Thyroid gland (tissue), 4 donors: ENCODE measurements at regions not wholly inside any gene's neighbourhood (a gene's known extent, or its start where the extent isn't known, plus 50 kb on each side); places are given as distances from the start of the nearest gene placed in this dataset.

Source experiments
- CTCF ChIP-seq, 6 experiments: fragments of 200-600 bp in 3 of 6; fragments of 450-650 bp in 3 of 6; sonication (generic) in 3 of 6; IDR thresholded peaks; one replicate each; pipeline ENCODE4 v1.5.1; 2016 to 2019; ENCODE audit warnings: antibody characterized with exemption in 6 of 6, mild to moderate bottlenecking in 2 of 6, inconsistent platforms in 1 of 6, moderate library complexity in 1 of 6
- POLR2A ChIP-seq, 2 donors: fragments of 450-650 bp; IDR thresholded peaks; one replicate each; pipeline ENCODE4 v1.6.1; 2017; ENCODE audit warnings: antibody characterized with exemption in 2 of 2, mild to moderate bottlenecking in 2 of 2, moderate library complexity in 1 of 2

GRCh38 chr15:37452498-37452897, 352.1 kb upstream of the MEIS2 start:
- TF ChIP-seq POLR2A (IDR thresholded peaks at IDR 0.05) (no peak), CTCF (IDR thresholded peaks at IDR 0.05) (no peak)
